ENCODE measurements at regions not wholly inside any gene's neighbourhood (a gene's known extent, or its start where the extent isn't known, plus 50 kb on each side); places are given as distances from the start of the nearest gene placed in this dataset.

- Mint-ChIP-seq H3K9me3 (ENCODE audit: unreplicated experiment) (no peaks in the 10 kb centered on the region), H3K4me3 (ENCODE audit: unreplicated experiment) (no peak overlapping the region), H3K4me1 (ENCODE audit: insufficient read depth, unreplicated experiment) (peaks cover 53% of the 10 kb centered on the region), H3K36me3 (ENCODE audit: insufficient read depth, unreplicated experiment) (no peaks in the 10 kb centered on the region), H3K27me3 (ENCODE audit: insufficient read depth, unreplicated experiment) (no peaks in the 10 kb centered on the region), H3K27ac (ENCODE audit: low read depth, unreplicated experiment) (peak overlapping the region; percentile 72)
- no peak for TF ChIP-seq CTCF (IDR thresholded peaks at IDR 0.05; ENCODE audit: unreplicated experiment)
- ChIA-PET POLR2A (interaction anchor here (0.5 to 4.6 kb wide), 14 partner anchors 8 to 218 kb away, joined by 3 to 23 read pairs (median 4); partner anchors contain the start of genes BTF3 and FOXD1), CTCF (interaction anchor here (0.6 to 3.2 kb wide), 4 partner anchors 64 to 189 kb away, joined by 3 to 26 read pairs (median 4); no protein-coding TSS in a partner anchor)
- no peak for DNase-seq (ENCODE audit: unreplicated experiment)
- BruUV-seq (replicated peaks) = no TSS peak
- intact Hi-C loops (cut with micrococcal nuclease) = loop anchor here (5.0 kb wide), 1 partner anchor 167 kb away; the partner anchor contains the start of gene FOXD1
Measured at GRCh38 chr5:73279805-73280204, 106.8 kb downstream of the TMEM174 start.

- POLR2A ChIA-PET = interaction anchor here (0.8 to 4.6 kb wide), 12 partner anchors 10 to 169 kb away, joined by 3 to 23 read pairs (median 4); partner anchors contain the start of gene FOXD1
- intact Hi-C loops (cut with micrococcal nuclease) = no loop called here
- no peaks in the 10 kb centered on the region for H3K9me3 Mint-ChIP-seq (ENCODE audit: unreplicated experiment)
Measured at GRCh38 chr5:73278693-73279092, 105.7 kb downstream of the TMEM174 start.

DNA sequence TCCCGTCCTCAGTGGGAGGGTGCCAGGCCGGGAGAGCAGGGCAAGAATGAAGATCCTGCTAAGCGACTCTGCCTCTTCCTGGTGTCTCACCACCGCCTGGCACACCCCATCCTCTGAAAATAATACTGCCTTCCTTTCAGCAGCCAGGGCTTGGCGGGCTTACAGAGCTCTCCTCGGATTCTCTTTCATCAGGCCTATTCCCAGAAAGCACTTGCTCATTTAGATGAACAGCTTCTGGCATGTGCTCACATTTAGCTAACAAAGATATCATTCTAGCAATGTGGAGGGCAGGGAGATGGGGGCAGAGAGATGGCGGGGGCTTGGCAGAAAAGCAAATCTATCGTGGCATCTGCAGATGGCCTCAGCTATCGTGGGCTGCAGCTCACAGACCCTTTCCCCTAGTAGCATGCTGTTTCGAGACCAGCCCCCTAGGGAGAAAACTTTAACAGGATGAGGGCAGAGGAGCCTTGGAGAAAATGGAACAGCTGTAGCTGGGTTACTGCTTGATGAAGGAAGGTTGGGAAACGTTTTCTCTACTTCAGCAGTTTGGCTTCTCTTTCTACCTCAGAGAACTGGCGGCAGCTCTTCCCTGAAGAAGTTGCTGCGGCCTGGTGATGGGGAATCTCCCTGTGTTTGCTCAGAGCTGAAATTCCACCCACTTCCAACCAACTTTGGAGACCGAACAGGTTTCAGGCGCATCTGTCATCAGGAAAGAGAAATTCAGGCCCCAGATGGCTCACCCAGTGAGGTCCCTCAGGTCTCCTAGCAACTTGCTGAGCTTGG lies 102.1 kb downstream of the TMEM174 start:
- Mint-ChIP-seq H3K36me3 (ENCODE audit: insufficient read depth, unreplicated experiment) (no peaks in the 10 kb centered on the region), H3K27ac (ENCODE audit: low read depth, unreplicated experiment) (no peak overlapping the region), H3K4me1 (ENCODE audit: insufficient read depth, unreplicated experiment) (peaks cover 43% of the 10 kb centered on the region), H3K27me3 (ENCODE audit: insufficient read depth, unreplicated experiment) (no peaks in the 10 kb centered on the region), H3K9me3 (ENCODE audit: unreplicated experiment) (peaks cover 6% of the 10 kb centered on the region), H3K4me3 (ENCODE audit: unreplicated experiment) (no peak overlapping the region)
- no peak for TF ChIP-seq CTCF (IDR thresholded peaks at IDR 0.05; ENCODE audit: unreplicated experiment)
- ChIA-PET POLR2A (interaction anchor here (0.6 to 2.4 kb wide), 4 partner anchors 9 to 173 kb away, joined by 3 to 7 read pairs (median 5); partner anchors contain the start of gene FOXD1), CTCF (interaction anchor here (0.7 to 1.2 kb wide), 4 partner anchors 10 to 171 kb away, joined by 3 to 8 read pairs (median 4); no protein-coding TSS in a partner anchor)
- intact Hi-C loops (cut with micrococcal nuclease) = no loop called here
- no TSS peak for BruUV-seq (replicated peaks)
- no peak for DNase-seq (ENCODE audit: unreplicated experiment)

More at GRCh38 chr5:73278693-73279092, 105.7 kb downstream of the TMEM174 start:
- no peak for TF ChIP-seq CTCF (IDR thresholded peaks at IDR 0.05; ENCODE audit: unreplicated experiment)
- no peaks in the 10 kb centered on the region for H3K27me3 Mint-ChIP-seq (ENCODE audit: insufficient read depth, unreplicated experiment)
- peak overlapping the region; percentile 72 for H3K27ac Mint-ChIP-seq (ENCODE audit: low read depth, unreplicated experiment)
- CTCF ChIA-PET = interaction anchor here (0.7 to 3.2 kb wide), 3 partner anchors 60 to 548 kb away, joined by 3 to 26 read pairs (median 12); no protein-coding TSS in a partner anchor
- no peak overlapping the region for H3K4me3 Mint-ChIP-seq (ENCODE audit: unreplicated experiment)
- DNase-seq (ENCODE audit: unreplicated experiment) = peak; percentile 95
- no peaks in the 10 kb centered on the region for H3K36me3 Mint-ChIP-seq (ENCODE audit: insufficient read depth, unreplicated experiment)
- no TSS peak for BruUV-seq (replicated peaks)
- H3K4me1 Mint-ChIP-seq (ENCODE audit: insufficient read depth, unreplicated experiment) = peaks cover 55% of the 10 kb centered on the region

DNA sequence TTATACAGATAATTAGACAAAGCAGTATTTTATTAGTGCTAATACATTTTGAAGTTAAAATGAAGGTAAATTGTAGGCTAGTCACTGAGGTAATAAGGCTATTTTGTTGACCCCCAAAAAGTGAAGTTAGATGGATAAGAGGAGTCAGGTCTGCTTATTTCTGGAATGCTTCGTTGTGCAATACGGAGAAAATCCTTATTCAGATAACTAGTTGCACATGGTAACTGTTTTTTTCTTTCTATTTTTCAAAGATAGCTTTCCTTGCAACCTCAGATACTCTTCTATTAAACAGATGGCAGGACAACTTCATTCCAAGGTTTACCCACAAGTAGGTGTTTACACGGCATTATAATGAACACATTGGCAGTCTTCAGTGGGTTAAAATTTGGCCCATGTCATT lies 101.1 kb downstream of the TMEM174 start:
- H3K27me3 Mint-ChIP-seq (ENCODE audit: insufficient read depth, unreplicated experiment) = no peaks in the 10 kb centered on the region
- DNase-seq (ENCODE audit: unreplicated experiment) = no peak
- no peaks in the 10 kb centered on the region for H3K36me3 Mint-ChIP-seq (ENCODE audit: insufficient read depth, unreplicated experiment)
- H3K9me3 Mint-ChIP-seq (ENCODE audit: unreplicated experiment) = peaks cover 8% of the 10 kb centered on the region
- CTCF ChIA-PET = interaction anchor here (0.6 to 1.0 kb wide), 2 partner anchors 58 to 190 kb away, joined by 3 to 4 read pairs; no protein-coding TSS in a partner anchor
- H3K4me3 Mint-ChIP-seq (ENCODE audit: unreplicated experiment) = no peak overlapping the region
- POLR2A ChIA-PET = interaction anchor here (0.6 to 2.4 kb wide), 4 partner anchors 9 to 1508 kb away, joined by 3 to 7 read pairs (median 4); partner anchors contain the start of genes BTF3 and FOXD1
- H3K27ac Mint-ChIP-seq (ENCODE audit: low read depth, unreplicated experiment) = no peak overlapping the region
- no TSS peak for BruUV-seq (replicated peaks)
- H3K4me1 Mint-ChIP-seq (ENCODE audit: insufficient read depth, unreplicated experiment) = peaks cover 34% of the 10 kb centered on the region
- no peak for TF ChIP-seq CTCF (IDR thresholded peaks at IDR 0.05; ENCODE audit: unreplicated experiment)
- intact Hi-C loops (cut with micrococcal nuclease) = no loop called here
